PC-9 (cell line): ENCODE measurements at regions not wholly inside any gene's neighbourhood (a gene's known extent, or its start where the extent isn't known, plus 50 kb on each side); places are given as distances from the start of the nearest gene placed in this dataset.

Experiments used
- BruUV-seq: library from RNA; stranded (reverse); fragments of 400-500 nt; replicated peaks from 2 replicates; lab custom pipeline; 2021; lab: Mats Ljungman, UMichigan
- CTCF ChIA-PET: fragments of 300-600 bp; sonication (Branson Sonifier 250); formaldehyde crosslinking; loops from one replicate; lab custom pipeline; 2022; ENCODE audit warnings: antibody characterized with exemption; lab: Charles Lee
- POLR2A ChIA-PET: fragments of 300-600 bp; sonication (Branson Sonifier 250); formaldehyde crosslinking; loops from one replicate; lab custom pipeline; 2022; ENCODE audit warnings: antibody characterized with exemption; ENCODE audit not compliant: unreplicated experiment; lab: Charles Lee
- DNase-seq, 2 experiments: peaks; one replicate each; pipeline versions ENCODE4 v3.0.0 to v3.0.0-alpha.2; 2015 to 2022; ENCODE audit warnings: mixed read lengths in 1 of 2
- H2AFZ ChIP-seq: fragments of 200-600 bp; sonication (generic); 2 replicates; pipeline ENCODE4 v1.8.1; 2017; ENCODE audit warnings: antibody characterized with exemption
- H3F3A ChIP-seq: fragments of 200-600 bp; sonication (generic); 2 replicates; pipeline ENCODE4 v1.8.1; 2017; ENCODE audit warnings: antibody characterized with exemption, mild to moderate bottlenecking, low read depth; ENCODE audit not compliant: insufficient read depth
- H3K27ac ChIP-seq: fragments of 200-600 bp; sonication (generic); 2 replicates; pipeline ENCODE4 v1.6.1; 2016; ENCODE audit warnings: mixed run types
- H3K27me3 ChIP-seq: fragments of 200-600 bp; sonication (generic); 2 replicates; pipeline ENCODE4 v1.6.1; 2016; ENCODE audit warnings: low read depth, mixed run types; ENCODE audit not compliant: insufficient read depth
- H3K36me3 ChIP-seq: fragments of 200-600 bp; sonication (generic); 2 replicates; pipeline ENCODE4 v1.6.1; 2016; ENCODE audit warnings: low read depth, mixed run types
- H3K4me1 ChIP-seq: fragments of 200-600 bp; sonication (generic); replicated peaks from 2 replicates; pipeline ENCODE4 v1.6.1; 2016; ENCODE audit warnings: mixed run types; ENCODE audit not compliant: insufficient read depth
- H3K4me2 ChIP-seq: fragments of 200-600 bp; sonication (generic); 2 replicates; pipeline ENCODE4 v1.6.1; 2017; ENCODE audit warnings: mixed run types
- H3K4me3 ChIP-seq: fragments of 200-600 bp; sonication (generic); 2 replicates; pipeline ENCODE4 v1.6.1; 2016; ENCODE audit warnings: mixed run types
- H3K79me2 ChIP-seq: fragments of 200-600 bp; sonication (generic); 2 replicates; pipeline ENCODE4 v1.6.1; 2017; ENCODE audit warnings: low read depth, mixed run types
- H3K9me2 ChIP-seq: fragments of 200-600 bp; sonication (generic); 2 replicates; pipeline ENCODE4 v1.8.1; 2017; ENCODE audit warnings: mild to moderate bottlenecking; ENCODE audit not compliant: insufficient read depth
- H3K9me3 ChIP-seq: fragments of 200-600 bp; sonication (generic); 2 replicates; pipeline ENCODE4 v1.8.1; 2016; ENCODE audit warnings: low read depth; ENCODE audit not compliant: insufficient read depth
- H4K20me1 ChIP-seq: fragments of 200-600 bp; sonication (generic); 2 replicates; pipeline ENCODE4 v1.8.1; 2017; ENCODE audit not compliant: insufficient read depth
- CTCF ChIP-seq: fragments of 200-600 bp; sonication (generic); conservative IDR thresholded peaks from 2 replicates; pipeline ENCODE4 v1.6.1; 2017; ENCODE audit warnings: mixed run types, antibody characterized with exemption, mild to moderate bottlenecking, moderate library complexity
- EZH2 ChIP-seq: fragments of 200-600 bp; sonication (generic); IDR thresholded peaks from 2 replicates; pipeline ENCODE4 v1.8.0; 2017; ENCODE audit warnings: antibody characterized with exemption, low read depth
- intact Hi-C: fragments of 100-400 bp; cut with micrococcal nuclease; formaldehyde crosslinking; loops from one replicate; pipeline ENCODE4 v1.10.0; 2022; ENCODE audit not compliant: unreplicated experiment

GRCh38 chr10:29798921-29799690 is 164.3 kb upstream of the SVIL start:
- Histone ChIP-seq H3K9me3 (no peaks in the 10 kb centered on the region), H4K20me1 (no peaks in the 10 kb centered on the region), H3K36me3 (no peaks in the 10 kb centered on the region), H2AFZ (no peak overlapping the region), H3K79me2 (no peaks in the 10 kb centered on the region), H3K4me1 (peaks cover 25% of the 10 kb centered on the region), H3K9me2 (no peaks in the 10 kb centered on the region), H3K27me3 (no peaks in the 10 kb centered on the region), H3K27ac (no peak overlapping the region), H3F3A (peaks cover 15% of the 10 kb centered on the region), H3K4me2 (no peak overlapping the region), H3K4me3 (no peak overlapping the region)
- intact Hi-C loops: no loop called here
- TF ChIP-seq EZH2 (no peak), CTCF (no peak)
- POLR2A ChIA-PET: no interaction called here
- no TSS peak for BruUV-seq
- DNase-seq: no peak
- CTCF ChIA-PET: interaction anchor here (0.7 kb wide), 1 partner anchor 26 kb away, joined by 4 read pairs; no protein-coding TSS in a partner anchor

GRCh38 chr10:29797616-29798015 is 162.8 kb upstream of the SVIL start:
- Histone ChIP-seq H3K4me2 (no peak overlapping the region), H3F3A (peaks cover under 1% of the 10 kb centered on the region), H3K4me3 (no peak overlapping the region), H3K9me2 (no peaks in the 10 kb centered on the region), H2AFZ (no peak overlapping the region), H3K4me1 (peaks cover 10% of the 10 kb centered on the region), H3K9me3 (no peaks in the 10 kb centered on the region), H3K27ac (no peak overlapping the region), H3K36me3 (no peaks in the 10 kb centered on the region), H4K20me1 (no peaks in the 10 kb centered on the region), H3K79me2 (no peaks in the 10 kb centered on the region), H3K27me3 (no peaks in the 10 kb centered on the region)
- BruUV-seq: no TSS peak
- no peak for TF ChIP-seq CTCF
- TF ChIP-seq EZH2: no peak
- DNase-seq: no peak
- intact Hi-C loops: no loop called here
- ChIA-PET CTCF (no interaction called here), POLR2A (interaction anchor here (0.6 kb wide), 1 partner anchor 38 kb away, joined by 3 read pairs; no protein-coding TSS in a partner anchor)

DNA sequence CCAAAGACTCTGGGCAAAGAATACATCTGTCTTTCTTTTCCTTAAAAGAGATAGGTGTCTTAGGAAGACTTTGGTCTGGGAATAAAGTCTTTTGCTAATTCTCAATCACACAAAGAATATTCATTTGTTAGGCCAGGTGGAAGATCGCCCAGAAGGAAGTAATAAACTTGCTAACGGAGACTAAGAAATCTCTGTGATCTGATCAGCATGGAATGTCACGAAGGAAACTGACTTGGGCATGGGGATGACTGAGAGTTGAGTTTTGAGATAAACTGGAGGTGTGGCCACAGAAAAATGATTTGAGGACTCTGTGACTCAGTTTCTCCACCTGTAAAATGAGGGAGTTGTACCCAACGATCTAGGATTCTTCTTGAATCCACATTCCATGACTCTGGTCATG is 161.1 kb upstream of the SVIL start:
- intact Hi-C loops: no loop called here
- no peaks in the 10 kb centered on the region for H3K4me1 ChIP-seq
- no peaks in the 10 kb centered on the region for H3K27me3 ChIP-seq
- no peaks in the 10 kb centered on the region for H4K20me1 ChIP-seq
- DNase-seq: no peak
- H3K79me2 ChIP-seq: no peaks in the 10 kb centered on the region
- no peaks in the 10 kb centered on the region for H3K9me2 ChIP-seq
- H3K36me3 ChIP-seq: no peaks in the 10 kb centered on the region
- H3K4me3 ChIP-seq: no peak overlapping the region
- ChIA-PET CTCF (no interaction called here), POLR2A (no interaction called here)
- BruUV-seq: no TSS peak
- no peak overlapping the region for H2AFZ ChIP-seq
- TF ChIP-seq CTCF (no peak), EZH2 (no peak)
- H3K27ac ChIP-seq: no peak overlapping the region
- H3F3A ChIP-seq: no peaks in the 10 kb centered on the region
- H3K9me3 ChIP-seq: no peaks in the 10 kb centered on the region
- no peak overlapping the region for H3K4me2 ChIP-seq
